OCI-LY3 (cell line): ENCODE measurements at regions not wholly inside any gene's neighbourhood (a gene's known extent, or its start where the extent isn't known, plus 50 kb on each side); places are given as distances from the start of the nearest gene placed in this dataset.

Experiments
- EZH2phosphoT487 ChIP-seq: fragments of 200-600 bp; shearing (Covaris generic); IDR thresholded peaks from 2 replicates; pipeline ENCODE4 v1.6.1; 2018; ENCODE audit warnings: antibody characterized with exemption, mixed run types, low read depth
- TF ChIP-seq, protein P1 (sequence below): fragments of 200-600, 300-600 bp; sonication (generic); IDR thresholded peaks from 2 replicates; pipeline ENCODE4 v1.5.1; 2014; ENCODE audit warnings: antibody characterized with exemption, low read length, low read depth

DNA sequence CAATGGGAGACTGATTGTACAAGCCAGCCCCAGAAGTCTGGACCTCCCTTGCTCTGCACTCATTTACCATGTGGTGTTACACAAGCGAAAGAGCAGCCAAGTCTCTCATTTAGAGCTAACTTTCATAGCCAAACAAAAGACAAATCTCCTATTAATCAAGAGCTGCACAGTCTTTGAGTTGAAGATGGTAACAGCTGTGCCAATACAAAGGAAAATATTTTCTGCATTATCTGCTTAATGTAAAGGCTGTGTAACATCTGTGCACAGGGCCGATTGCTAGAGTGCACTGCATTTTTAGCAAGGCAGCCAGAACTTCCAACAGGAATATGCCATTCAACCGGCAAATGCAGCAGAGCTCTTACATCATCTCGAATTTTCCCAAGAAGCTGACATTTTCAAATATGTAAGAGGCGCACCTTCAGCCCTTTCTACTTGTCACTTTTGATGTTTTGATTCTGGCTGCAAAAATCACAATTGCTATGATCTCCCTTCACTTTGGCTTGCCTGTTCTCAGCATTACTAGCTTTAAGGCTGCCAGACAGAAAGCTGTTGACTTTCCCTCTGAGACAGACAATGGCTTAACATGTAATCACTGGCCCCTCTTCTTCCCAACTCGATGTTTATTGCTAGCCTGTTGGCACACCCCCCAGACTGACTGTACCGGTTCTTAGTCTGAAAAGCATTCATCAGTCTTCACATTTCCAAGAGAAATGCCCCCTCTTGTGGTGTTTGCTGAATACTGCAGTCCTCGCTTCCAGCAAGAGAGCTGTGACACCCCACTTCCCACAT is 96.9 kb upstream of the TANK start:
- TF ChIP-seq, protein P1, sequence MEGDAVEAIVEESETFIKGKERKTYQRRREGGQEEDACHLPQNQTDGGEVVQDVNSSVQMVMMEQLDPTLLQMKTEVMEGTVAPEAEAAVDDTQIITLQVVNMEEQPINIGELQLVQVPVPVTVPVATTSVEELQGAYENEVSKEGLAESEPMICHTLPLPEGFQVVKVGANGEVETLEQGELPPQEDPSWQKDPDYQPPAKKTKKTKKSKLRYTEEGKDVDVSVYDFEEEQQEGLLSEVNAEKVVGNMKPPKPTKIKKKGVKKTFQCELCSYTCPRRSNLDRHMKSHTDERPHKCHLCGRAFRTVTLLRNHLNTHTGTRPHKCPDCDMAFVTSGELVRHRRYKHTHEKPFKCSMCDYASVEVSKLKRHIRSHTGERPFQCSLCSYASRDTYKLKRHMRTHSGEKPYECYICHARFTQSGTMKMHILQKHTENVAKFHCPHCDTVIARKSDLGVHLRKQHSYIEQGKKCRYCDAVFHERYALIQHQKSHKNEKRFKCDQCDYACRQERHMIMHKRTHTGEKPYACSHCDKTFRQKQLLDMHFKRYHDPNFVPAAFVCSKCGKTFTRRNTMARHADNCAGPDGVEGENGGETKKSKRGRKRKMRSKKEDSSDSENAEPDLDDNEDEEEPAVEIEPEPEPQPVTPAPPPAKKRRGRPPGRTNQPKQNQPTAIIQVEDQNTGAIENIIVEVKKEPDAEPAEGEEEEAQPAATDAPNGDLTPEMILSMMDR: peak; percentile 93
- TF ChIP-seq EZH2phosphoT487: no peak
